ENCODE measurements at regions not wholly inside any gene's neighbourhood (a gene's known extent, or its start where the extent isn't known, plus 50 kb on each side); places are given as distances from the start of the nearest gene placed in this dataset.

GRCh38 chr9:2285416-2286332 is 270.5 kb downstream of the SMARCA2 start:
- no peaks in the 10 kb centered on the region for H3K4me1 Mint-ChIP-seq
- DNase-seq, result no peak
- peaks cover 0 to 2% (median 0%) of the 10 kb centered on the region in 3 donors for H3K27me3 Mint-ChIP-seq (ENCODE audit: low read depth in 3 of 3)
- H3K27ac Mint-ChIP-seq, result no peak overlapping the region
- H3K4me3 Mint-ChIP-seq, result no peak overlapping the region
- no peaks in the 10 kb centered on the region for H3K36me3 Mint-ChIP-seq
- H3K9me3 Mint-ChIP-seq, result no peaks in the 10 kb centered on the region

GRCh38 chr9:2286333-2286705 is 271.2 kb downstream of the SMARCA2 start:
- H3K27me3 Mint-ChIP-seq (ENCODE audit: low read depth in 3 of 3), result peaks cover 0 to 2% (median 0%) of the 10 kb centered on the region in 3 donors
- no peaks in the 10 kb centered on the region for H3K36me3 Mint-ChIP-seq
- DNase-seq, result no peak
- H3K4me1 Mint-ChIP-seq, result no peaks in the 10 kb centered on the region
- no peak overlapping the region for H3K4me3 Mint-ChIP-seq
- H3K9me3 Mint-ChIP-seq, result no peaks in the 10 kb centered on the region
- H3K27ac Mint-ChIP-seq, result no peak overlapping the region

- H3K27me3 Mint-ChIP-seq (ENCODE audit: low read depth in 3 of 3), result peaks cover 0 to 2% (median 1%) of the 10 kb centered on the region in 3 donors
- no peaks in the 10 kb centered on the region for H3K36me3 Mint-ChIP-seq
Observed at GRCh38 chr9:2286825-2287455, 271.8 kb downstream of the SMARCA2 start.

GRCh38 chr9:2288309-2288708 is 273.2 kb downstream of the SMARCA2 start:
- peaks cover 0 to 2% (median 2%) of the 10 kb centered on the region in 3 donors for H3K27me3 Mint-ChIP-seq (ENCODE audit: low read depth in 3 of 3)

More at GRCh38 chr9:2286825-2287455, 271.8 kb downstream of the SMARCA2 start:
- no peak overlapping the region for H3K4me3 Mint-ChIP-seq
- no peaks in the 10 kb centered on the region for H3K9me3 Mint-ChIP-seq
- no peaks in the 10 kb centered on the region for H3K4me1 Mint-ChIP-seq
- no peak overlapping the region for H3K27ac Mint-ChIP-seq
- no peak for DNase-seq

GRCh38 chr9:2289263-2289662 is 274.1 kb downstream of the SMARCA2 start:
- Mint-ChIP-seq H3K4me3 (no peak overlapping the region), H3K36me3 (no peaks in the 10 kb centered on the region), H3K9me3 (no peaks in the 10 kb centered on the region), H3K4me1 (no peaks in the 10 kb centered on the region), H3K27ac (no peak overlapping the region), H3K27me3 (ENCODE audit: low read depth in 3 of 3) (peaks cover 0 to 5% (median 2%) of the 10 kb centered on the region in 3 donors)
- DNase-seq, result no peak

More at GRCh38 chr9:2288309-2288708, 273.2 kb downstream of the SMARCA2 start:
- Mint-ChIP-seq H3K27ac (no peak overlapping the region), H3K4me1 (no peaks in the 10 kb centered on the region), H3K9me3 (no peaks in the 10 kb centered on the region), H3K4me3 (no peak overlapping the region), H3K36me3 (no peaks in the 10 kb centered on the region)
- DNase-seq, result no peak

GRCh38 chr9:2290382-2290781 is 275.2 kb downstream of the SMARCA2 start:
- H3K27ac Mint-ChIP-seq, result no peak overlapping the region
- no peaks in the 10 kb centered on the region for H3K4me1 Mint-ChIP-seq
- no peaks in the 10 kb centered on the region for H3K9me3 Mint-ChIP-seq
- H3K27me3 Mint-ChIP-seq (ENCODE audit: low read depth in 3 of 3), result peaks cover 0 to 5% (median 5%) of the 10 kb centered on the region in 3 donors
- no peak for DNase-seq
- H3K4me3 Mint-ChIP-seq, result no peak overlapping the region
- H3K36me3 Mint-ChIP-seq, result no peaks in the 10 kb centered on the region

GRCh38 chr9:2291980-2292704 is 277.0 kb downstream of the SMARCA2 start:
- Mint-ChIP-seq H3K9me3 (no peaks in the 10 kb centered on the region), H3K27ac (no peak overlapping the region), H3K27me3 (ENCODE audit: low read depth in 3 of 3) (peaks cover 0 to 9% (median 7%) of the 10 kb centered on the region in 3 donors), H3K36me3 (no peaks in the 10 kb centered on the region), H3K4me1 (no peaks in the 10 kb centered on the region), H3K4me3 (no peak overlapping the region)
- no peak for DNase-seq

- Mint-ChIP-seq H3K36me3 (no peaks in the 10 kb centered on the region), H3K27me3 (ENCODE audit: low read depth in 3 of 3) (peaks cover 0 to 9% (median 8%) of the 10 kb centered on the region in 3 donors), H3K4me3 (no peak overlapping the region), H3K9me3 (no peaks in the 10 kb centered on the region), H3K4me1 (no peaks in the 10 kb centered on the region), H3K27ac (no peak overlapping the region)
- DNase-seq, result no peak
Observed at GRCh38 chr9:2292733-2293132, 277.6 kb downstream of the SMARCA2 start.

GRCh38 chr9:2297771-2298170 is 282.6 kb downstream of the SMARCA2 start:
- H3K4me3 Mint-ChIP-seq, result no peak overlapping the region
- no peak overlapping the region for H3K27ac Mint-ChIP-seq
- H3K9me3 Mint-ChIP-seq, result no peaks in the 10 kb centered on the region
- no peaks in the 10 kb centered on the region for H3K4me1 Mint-ChIP-seq
- H3K36me3 Mint-ChIP-seq, result no peaks in the 10 kb centered on the region
- H3K27me3 Mint-ChIP-seq (ENCODE audit: low read depth in 3 of 3), result peaks cover 0 to 13% (median 11%) of the 10 kb centered on the region in 3 donors
- DNase-seq, result no peak

- Mint-ChIP-seq H3K4me3 (no peak overlapping the region), H3K4me1 (no peaks in the 10 kb centered on the region), H3K36me3 (no peaks in the 10 kb centered on the region), H3K27me3 (ENCODE audit: low read depth in 3 of 3) (peaks cover 0 to 13% (median 11%) of the 10 kb centered on the region in 3 donors), H3K9me3 (no peaks in the 10 kb centered on the region), H3K27ac (no peak overlapping the region)
- no peak for DNase-seq
Observed at GRCh38 chr9:2298217-2298616, 283.1 kb downstream of the SMARCA2 start.

- H3K9me3 Mint-ChIP-seq, result no peaks in the 10 kb centered on the region
- H3K36me3 Mint-ChIP-seq, result no peaks in the 10 kb centered on the region
- H3K4me3 Mint-ChIP-seq, result no peak overlapping the region
- H3K27me3 Mint-ChIP-seq (ENCODE audit: low read depth in 3 of 3), result peaks cover 0 to 13% (median 8%) of the 10 kb centered on the region in 3 donors
- H3K27ac Mint-ChIP-seq, result no peak overlapping the region
- no peak for DNase-seq
- H3K4me1 Mint-ChIP-seq, result no peaks in the 10 kb centered on the region
Observed at GRCh38 chr9:2299156-2299842, 284.2 kb downstream of the SMARCA2 start.

GRCh38 chr9:2299843-2300205 is 284.7 kb downstream of the SMARCA2 start:
- no peaks in the 10 kb centered on the region for H3K36me3 Mint-ChIP-seq
- H3K27ac Mint-ChIP-seq, result no peak overlapping the region
- no peaks in the 10 kb centered on the region for H3K4me1 Mint-ChIP-seq
- H3K4me3 Mint-ChIP-seq, result no peak overlapping the region
- H3K9me3 Mint-ChIP-seq, result no peaks in the 10 kb centered on the region
- H3K27me3 Mint-ChIP-seq (ENCODE audit: low read depth in 3 of 3), result peaks cover 0 to 13% (median 8%) of the 10 kb centered on the region in 3 donors
- DNase-seq, result no peak

- H3K4me3 Mint-ChIP-seq, result no peak overlapping the region
- peaks cover 0 to 10% (median 8%) of the 10 kb centered on the region in 3 donors for H3K27me3 Mint-ChIP-seq (ENCODE audit: low read depth in 3 of 3)
- no peaks in the 10 kb centered on the region for H3K4me1 Mint-ChIP-seq
- no peak overlapping the region for H3K27ac Mint-ChIP-seq
- H3K9me3 Mint-ChIP-seq, result no peaks in the 10 kb centered on the region
- no peak for DNase-seq
- no peaks in the 10 kb centered on the region for H3K36me3 Mint-ChIP-seq
Observed at GRCh38 chr9:2300325-2300724, 285.2 kb downstream of the SMARCA2 start.

Measured in immature natural killer cell (primary cell).